ENCODE measurements at regions not wholly inside any gene's neighbourhood (a gene's known extent, or its start where the extent isn't known, plus 50 kb on each side); places are given as distances from the start of the nearest gene placed in this dataset.

GRCh38 chr20:51184289-51184688 lies 161.4 kb upstream of the KCNG1 start:
- Histone ChIP-seq H4K20me1 (ENCODE audit: control insufficient read depth, extremely low read depth, insufficient read depth, low read length) (no peaks in the 10 kb centered on the region), H3K79me2 (ENCODE audit: control insufficient read depth, insufficient read depth, low read length) (no peaks in the 10 kb centered on the region), H3K4me3 (replicated peaks in 1 of 4; ENCODE audit: control extremely low read depth in 1 of 4, insufficient read depth in 1 of 4, low read depth in 3 of 4, low read length in 4 of 4) (no peak overlapping the region), H3K27me3 (ENCODE audit: control insufficient read depth, insufficient read depth, low read length) (no peaks in the 10 kb centered on the region), H2AFZ (ENCODE audit: low read length) (no peak overlapping the region), H3K9ac (ENCODE audit: insufficient read depth, low read length) (no peak overlapping the region), H3K9me3 (ENCODE audit: control insufficient read depth, insufficient read depth, low read depth, low read length) (no peaks in the 10 kb centered on the region), H3K36me3 (ENCODE audit: control insufficient read depth, insufficient read depth, low read length) (no peaks in the 10 kb centered on the region), H3K4me2 (ENCODE audit: extremely low read depth, insufficient read depth, low read length) (no peak overlapping the region), H3K4me1 (ENCODE audit: control insufficient read depth, extremely low read depth, insufficient read depth, low read length) (no peaks in the 10 kb centered on the region), H3K27ac (ENCODE audit: insufficient read depth, low read length) (no peak overlapping the region)
- peak; percentile 30 to 55 for DNase-seq (ENCODE audit: low read depth in 2 of 2)
- no peak for TF ChIP-seq EZH2 (IDR thresholded peaks at IDR 0.05; ENCODE audit: low read length, missing control alignments)
- TF ChIP-seq, protein P1, sequence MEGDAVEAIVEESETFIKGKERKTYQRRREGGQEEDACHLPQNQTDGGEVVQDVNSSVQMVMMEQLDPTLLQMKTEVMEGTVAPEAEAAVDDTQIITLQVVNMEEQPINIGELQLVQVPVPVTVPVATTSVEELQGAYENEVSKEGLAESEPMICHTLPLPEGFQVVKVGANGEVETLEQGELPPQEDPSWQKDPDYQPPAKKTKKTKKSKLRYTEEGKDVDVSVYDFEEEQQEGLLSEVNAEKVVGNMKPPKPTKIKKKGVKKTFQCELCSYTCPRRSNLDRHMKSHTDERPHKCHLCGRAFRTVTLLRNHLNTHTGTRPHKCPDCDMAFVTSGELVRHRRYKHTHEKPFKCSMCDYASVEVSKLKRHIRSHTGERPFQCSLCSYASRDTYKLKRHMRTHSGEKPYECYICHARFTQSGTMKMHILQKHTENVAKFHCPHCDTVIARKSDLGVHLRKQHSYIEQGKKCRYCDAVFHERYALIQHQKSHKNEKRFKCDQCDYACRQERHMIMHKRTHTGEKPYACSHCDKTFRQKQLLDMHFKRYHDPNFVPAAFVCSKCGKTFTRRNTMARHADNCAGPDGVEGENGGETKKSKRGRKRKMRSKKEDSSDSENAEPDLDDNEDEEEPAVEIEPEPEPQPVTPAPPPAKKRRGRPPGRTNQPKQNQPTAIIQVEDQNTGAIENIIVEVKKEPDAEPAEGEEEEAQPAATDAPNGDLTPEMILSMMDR (conservative IDR thresholded peaks at IDR 0.05 in 1 of 2, IDR thresholded peaks at IDR 0.05 in 1 of 2; ENCODE audit: low read depth in 1 of 2, low read length in 2 of 2): no peak

DNA sequence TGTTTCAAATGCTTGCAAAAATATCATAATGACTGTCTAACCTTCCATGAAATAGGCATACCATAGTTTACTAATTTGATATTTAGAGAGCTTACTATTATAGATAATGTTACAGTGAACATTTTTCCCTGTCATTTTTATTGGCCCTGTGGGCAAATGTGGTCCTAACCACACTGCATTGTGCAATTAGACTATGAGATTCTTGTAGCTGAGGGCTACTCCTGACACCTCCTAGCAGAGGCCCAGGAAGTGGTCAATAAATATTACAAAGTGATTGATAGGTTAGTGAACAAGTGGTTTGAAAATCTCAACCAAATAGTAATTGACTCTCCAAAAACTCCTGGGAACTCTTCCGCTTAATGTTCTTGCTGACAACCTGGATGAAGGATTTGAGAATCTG lies 160.5 kb upstream of the KCNG1 start:
- no peak overlapping the region for H3K27ac ChIP-seq (ENCODE audit: insufficient read depth, low read length)
- no peak for TF ChIP-seq EZH2 (IDR thresholded peaks at IDR 0.05; ENCODE audit: low read length, missing control alignments)
- TF ChIP-seq, protein P1 (conservative IDR thresholded peaks at IDR 0.05 in 1 of 2, IDR thresholded peaks at IDR 0.05 in 1 of 2; ENCODE audit: low read depth in 1 of 2, low read length in 2 of 2): no peak
- no peak overlapping the region for H3K4me3 ChIP-seq (replicated peaks in 1 of 4; ENCODE audit: control extremely low read depth in 1 of 4, insufficient read depth in 1 of 4, low read depth in 3 of 4, low read length in 4 of 4)
- H3K27me3 ChIP-seq (ENCODE audit: control insufficient read depth, insufficient read depth, low read length): no peaks in the 10 kb centered on the region
- no peaks in the 10 kb centered on the region for H3K9me3 ChIP-seq (ENCODE audit: control insufficient read depth, insufficient read depth, low read depth, low read length)
- no peaks in the 10 kb centered on the region for H4K20me1 ChIP-seq (ENCODE audit: control insufficient read depth, extremely low read depth, insufficient read depth, low read length)
- no peaks in the 10 kb centered on the region for H3K36me3 ChIP-seq (ENCODE audit: control insufficient read depth, insufficient read depth, low read length)
- H3K4me1 ChIP-seq (ENCODE audit: control insufficient read depth, extremely low read depth, insufficient read depth, low read length): no peaks in the 10 kb centered on the region
- no peak overlapping the region for H3K4me2 ChIP-seq (ENCODE audit: extremely low read depth, insufficient read depth, low read length)
- H3K9ac ChIP-seq (ENCODE audit: insufficient read depth, low read length): no peak overlapping the region
- no peaks in the 10 kb centered on the region for H3K79me2 ChIP-seq (ENCODE audit: control insufficient read depth, insufficient read depth, low read length)
- H2AFZ ChIP-seq (ENCODE audit: low read length): no peak overlapping the region
- no peak for DNase-seq (ENCODE audit: low read depth in 2 of 2)

DNA sequence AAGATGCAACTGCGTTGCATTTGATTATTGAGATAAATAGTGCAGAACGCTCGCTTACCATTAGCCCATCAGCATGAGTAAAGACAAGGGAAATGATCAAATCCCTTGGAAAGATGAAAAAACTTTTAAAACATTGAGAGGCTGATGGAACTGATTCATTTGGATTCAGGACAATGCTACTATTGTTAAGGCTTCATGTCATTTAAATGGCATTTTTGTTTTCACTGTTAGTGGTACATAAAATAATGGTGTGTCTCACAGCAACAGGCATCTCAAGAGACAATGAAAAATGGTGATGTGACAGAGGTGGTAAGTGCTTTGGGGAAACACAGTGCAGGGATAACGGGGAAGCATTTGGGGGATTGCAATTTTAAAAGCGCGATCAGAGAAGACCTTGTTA lies 159.7 kb upstream of the KCNG1 start:
- H3K36me3 ChIP-seq (ENCODE audit: control insufficient read depth, insufficient read depth, low read length): no peaks in the 10 kb centered on the region
- no peaks in the 10 kb centered on the region for H3K79me2 ChIP-seq (ENCODE audit: control insufficient read depth, insufficient read depth, low read length)
- no peaks in the 10 kb centered on the region for H4K20me1 ChIP-seq (ENCODE audit: control insufficient read depth, extremely low read depth, insufficient read depth, low read length)
- H3K4me3 ChIP-seq (replicated peaks in 1 of 4; ENCODE audit: control extremely low read depth in 1 of 4, insufficient read depth in 1 of 4, low read depth in 3 of 4, low read length in 4 of 4): no peak overlapping the region
- DNase-seq (ENCODE audit: low read depth in 2 of 2): no peak
- H3K4me2 ChIP-seq (ENCODE audit: extremely low read depth, insufficient read depth, low read length): no peak overlapping the region
- H3K27ac ChIP-seq (ENCODE audit: insufficient read depth, low read length): no peak overlapping the region
- no peak overlapping the region for H3K9ac ChIP-seq (ENCODE audit: insufficient read depth, low read length)
- H3K27me3 ChIP-seq (ENCODE audit: control insufficient read depth, insufficient read depth, low read length): no peaks in the 10 kb centered on the region
- TF ChIP-seq, protein P1 (conservative IDR thresholded peaks at IDR 0.05 in 1 of 2, IDR thresholded peaks at IDR 0.05 in 1 of 2; ENCODE audit: low read depth in 1 of 2, low read length in 2 of 2): no peak
- no peak for TF ChIP-seq EZH2 (IDR thresholded peaks at IDR 0.05; ENCODE audit: low read length, missing control alignments)
- H3K4me1 ChIP-seq (ENCODE audit: control insufficient read depth, extremely low read depth, insufficient read depth, low read length): no peaks in the 10 kb centered on the region
- H2AFZ ChIP-seq (ENCODE audit: low read length): no peak overlapping the region
- H3K9me3 ChIP-seq (ENCODE audit: control insufficient read depth, insufficient read depth, low read depth, low read length): no peaks in the 10 kb centered on the region

Measured in fibroblast of lung (primary cell).